H1 (cell line): ENCODE measurements at regions not wholly inside any gene's neighbourhood (a gene's known extent, or its start where the extent isn't known, plus 50 kb on each side); places are given as distances from the start of the nearest gene placed in this dataset.

ENCODE experiments used
- CTCF ChIA-PET: fragments of 300-600 bp; sonication (Branson Sonifier 250); formaldehyde crosslinking; loops from one replicate; lab custom pipeline; 2021; ENCODE audit not compliant: partially characterized antibody; lab: Charles Lee
- POLR2A ChIA-PET: fragments of 300-600 bp; sonication (Branson Sonifier 250); formaldehyde crosslinking; loops from one replicate; lab custom pipeline; 2021; ENCODE audit warnings: inconsistent platforms; ENCODE audit not compliant: partially characterized antibody; lab: Charles Lee
- DNase-seq, 2 experiments: peaks; one replicate each; pipeline versions ENCODE4 v3.0.0 to v3.0.0-alpha.2; 2010 to 2022; ENCODE audit warnings: low spot score in 2 of 2, low read depth in 1 of 2, mixed read lengths in 1 of 2
- FAIRE-seq: peaks from 2 replicates; lab custom pipeline; 2011; peaks lifted over from hg19 to GRCh38; lab: Jason Lieb, UNC
- H2AFZ ChIP-seq: 2 replicates; pipeline ENCODE4 v1.8.1; 2012; ENCODE audit warnings: low read length, inconsistent platforms
- H2AK5ac ChIP-seq: 2 replicates; pipeline ENCODE4 v1.6.1; 2013; ENCODE audit warnings: low read depth, low read length
- H2BK120ac ChIP-seq: replicated peaks from 2 replicates; pipeline ENCODE3; 2013; ENCODE audit warnings: low read depth, low read length, inconsistent platforms
- H2BK12ac ChIP-seq: 2 replicates; pipeline ENCODE4 v1.6.1; 2013; ENCODE audit warnings: low read depth, low read length
- H2BK15ac ChIP-seq: 2 replicates; pipeline ENCODE4 v1.6.1; 2013; ENCODE audit warnings: low read length
- H2BK20ac ChIP-seq: 2 replicates; pipeline ENCODE4 v1.6.1; 2013; ENCODE audit warnings: low read length
- H2BK5ac ChIP-seq: 2 replicates; pipeline ENCODE4 v1.6.1; 2013; ENCODE audit warnings: low read depth, low read length
- H3K14ac ChIP-seq: 2 replicates; pipeline ENCODE4 v1.6.1; 2013; ENCODE audit warnings: inconsistent platforms; ENCODE audit not compliant: insufficient read length
- H3K18ac ChIP-seq: 2 replicates; pipeline ENCODE4 v1.6.1; 2013; ENCODE audit warnings: low read length; ENCODE audit errors: extremely low read depth
- H3K23ac ChIP-seq: 2 replicates; pipeline ENCODE4 v1.6.1; 2013; ENCODE audit warnings: inconsistent platforms; ENCODE audit not compliant: insufficient read length
- H3K23me2 ChIP-seq: 2 replicates; pipeline ENCODE4 v1.6.1; 2013; ENCODE audit warnings: low read depth, low read length
- H3K27ac ChIP-seq: 2 replicates; pipeline ENCODE4 v1.6.1; 2011; ENCODE audit warnings: low read depth, low read length, inconsistent platforms
- H3K27me3 ChIP-seq, 4 experiments: replicated peaks in 1 of 4; 1 replicate in 1 of 4; 2 replicates in 3 of 4; pipeline versions ENCODE4 v1.6.1 to v1.8.1; 2011 to 2013; ENCODE audit warnings: low read length in 3 of 4, mild to moderate bottlenecking in 3 of 4, inconsistent platforms in 2 of 4, mixed read lengths in 2 of 4, moderate library complexity in 1 of 4; ENCODE audit not compliant: control insufficient read depth in 3 of 4, insufficient read depth in 3 of 4; ENCODE audit errors: extremely low read depth in 1 of 4
- H3K36me3 ChIP-seq, 4 experiments: 2 replicates each; pipeline versions ENCODE4 v1.6.1 to v1.8.1; 2011 to 2013; ENCODE audit warnings: mild to moderate bottlenecking in 4 of 4, low read length in 3 of 4, moderate library complexity in 2 of 4, control low read depth in 1 of 4, inconsistent platforms in 1 of 4; ENCODE audit not compliant: insufficient read depth in 4 of 4, control insufficient read depth in 2 of 4
- H3K4ac ChIP-seq: replicated peaks from 2 replicates; pipeline ENCODE3; 2013; ENCODE audit warnings: low read length, low read depth, mixed read lengths, inconsistent platforms; ENCODE audit not compliant: insufficient read length
- H3K4me1 ChIP-seq, 4 experiments: replicated peaks in 1 of 4; 1 replicate in 1 of 4; 2 replicates in 3 of 4; pipeline versions ENCODE4 v1.6.1 to v1.8.1; 2011 to 2013; ENCODE audit warnings: low read length in 3 of 4, inconsistent platforms in 2 of 4, mixed read lengths in 1 of 4; ENCODE audit not compliant: insufficient read depth in 4 of 4, control insufficient read depth in 3 of 4
- H3K4me2 ChIP-seq, 2 experiments: 2 replicates each; pipeline versions ENCODE4 v1.6.1 to v1.8.1; 2011 to 2013; ENCODE audit warnings: low read depth in 2 of 2, low read length in 2 of 2, control low read depth in 1 of 2, inconsistent platforms in 1 of 2, mild to moderate bottlenecking in 1 of 2; ENCODE audit not compliant: insufficient read depth in 1 of 2
- H3K4me3 ChIP-seq, 4 experiments: fragments of 200-600, 300-600 bp in 1 of 4; sonication (generic), shearing (Covaris generic), sonication (Bioruptor Twin) in 1 of 4; 2 replicates each; pipeline versions ENCODE4 v1.5.1 to v1.8.1; 2011 to 2016; ENCODE audit warnings: low read length in 4 of 4, low read depth in 3 of 4, control low read depth in 2 of 4, inconsistent platforms in 2 of 4, mild to moderate bottlenecking in 2 of 4, mixed read lengths in 1 of 4, moderate library complexity in 1 of 4; ENCODE audit not compliant: insufficient read depth in 2 of 4; ENCODE audit errors: extremely low read depth in 1 of 4
- H3K56ac ChIP-seq: replicated peaks from 2 replicates; pipeline ENCODE3; 2013; ENCODE audit warnings: low read depth, mild to moderate bottlenecking, mixed read lengths, low read length, inconsistent platforms; ENCODE audit not compliant: insufficient read length
- H3K79me1 ChIP-seq: 2 replicates; pipeline ENCODE4 v1.6.1; 2013; ENCODE audit warnings: low read depth, low read length, control low read depth
- H3K79me2 ChIP-seq, 2 experiments: 2 replicates each; pipeline versions ENCODE4 v1.6.1 to v1.8.1; 2012 to 2013; ENCODE audit warnings: low read length in 2 of 2, mild to moderate bottlenecking in 2 of 2, inconsistent platforms in 1 of 2; ENCODE audit not compliant: insufficient read depth in 2 of 2, control insufficient read depth in 1 of 2
- H3K9ac ChIP-seq, 4 experiments: replicated peaks in 1 of 4; 1 replicate in 1 of 4; 2 replicates in 3 of 4; pipeline versions ENCODE4 v1.6.1 to v1.8.1; 2011 to 2013; ENCODE audit warnings: low read depth in 3 of 4, low read length in 3 of 4, control low read depth in 2 of 4, mild to moderate bottlenecking in 2 of 4, moderate library complexity in 2 of 4, inconsistent platforms in 1 of 4; ENCODE audit errors: extremely low read depth in 1 of 4
- H3K9me3 ChIP-seq, 2 experiments: 2 replicates each; pipeline versions ENCODE4 v1.6.1 to v1.8.1; 2012 to 2013; ENCODE audit warnings: mild to moderate bottlenecking in 2 of 2, moderate library complexity in 2 of 2, control low read depth in 1 of 2, inconsistent platforms in 1 of 2, low read depth in 1 of 2, low read length in 1 of 2, mixed read lengths in 1 of 2; ENCODE audit not compliant: insufficient read depth in 2 of 2
- H4K20me1 ChIP-seq, 2 experiments: replicated peaks in 1 of 2; 2 replicates each; pipeline versions ENCODE3 to v1.8.1; 2011 to 2013; ENCODE audit warnings: inconsistent platforms in 2 of 2, low read length in 2 of 2, mild to moderate bottlenecking in 1 of 2; ENCODE audit not compliant: insufficient read depth in 2 of 2, control insufficient read depth in 1 of 2
- H4K5ac ChIP-seq: 2 replicates; pipeline ENCODE4 v1.6.1; 2013; ENCODE audit warnings: low read length, low read depth, mixed read lengths, inconsistent platforms; ENCODE audit not compliant: insufficient read length
- H4K8ac ChIP-seq: 2 replicates; pipeline ENCODE4 v1.8.0; 2013; ENCODE audit warnings: mild to moderate bottlenecking, moderate library complexity, low read length, inconsistent platforms; ENCODE audit not compliant: insufficient read depth; ENCODE audit errors: extremely low read depth
- H4K91ac ChIP-seq: replicated peaks from 2 replicates; pipeline ENCODE3; 2013; ENCODE audit warnings: low read length, mixed read lengths, inconsistent platforms; ENCODE audit not compliant: insufficient read length
- ATF3 ChIP-seq: IDR thresholded peaks from 2 replicates; pipeline ENCODE4 v1.6.1; 2011; ENCODE audit warnings: low read depth, mild to moderate bottlenecking, low read length; ENCODE audit not compliant: insufficient read depth
- BRCA1 ChIP-seq: IDR thresholded peaks from 2 replicates; pipeline ENCODE4 v1.6.1; 2012; ENCODE audit warnings: low read depth, low read length, improper control_type of control experiment
- CTBP2 ChIP-seq: IDR thresholded peaks from 2 replicates; pipeline ENCODE4 v1.7.0; 2011; ENCODE audit warnings: borderline replicate concordance, mild to moderate bottlenecking, moderate library complexity, mixed read lengths, low read length; ENCODE audit not compliant: insufficient read depth, insufficient read length
- EP300 ChIP-seq, 2 experiments: IDR thresholded peaks; 1 replicate in 1 of 2; 2 replicates in 1 of 2; pipeline ENCODE4 v1.6.1; 2011 to 2012; ENCODE audit warnings: low read depth in 2 of 2, low read length in 2 of 2, mild to moderate bottlenecking in 2 of 2, borderline replicate concordance in 1 of 2, inconsistent platforms in 1 of 2, moderate library complexity in 1 of 2
- SP2 ChIP-seq: IDR thresholded peaks from 2 replicates; pipeline ENCODE4 v1.6.1; 2012; ENCODE audit warnings: mild to moderate bottlenecking, low read length, inconsistent platforms
- SP4 ChIP-seq: IDR thresholded peaks from 2 replicates; pipeline ENCODE4 v1.6.1; 2012; ENCODE audit warnings: low read length, inconsistent platforms
- SUZ12 ChIP-seq: fragments of 200-600 bp; sonication (generic); IDR thresholded peaks from 2 replicates; pipeline ENCODE4 v1.6.1; 2012; ENCODE audit warnings: mild to moderate bottlenecking, inconsistent platforms, low read length, moderate library complexity, mixed read lengths
- USF2 ChIP-seq: IDR thresholded peaks from 2 replicates; pipeline ENCODE4 v1.6.1; 2011; ENCODE audit warnings: low read length, improper control_type of control experiment
- YY1 ChIP-seq: IDR thresholded peaks from 2 replicates; pipeline ENCODE4 v1.6.1; 2011; ENCODE audit warnings: low read depth, mild to moderate bottlenecking, low read length
- ZNF274 ChIP-seq: IDR thresholded peaks from 2 replicates; pipeline ENCODE4 v1.7.0; 2012; ENCODE audit warnings: low read length, borderline replicate concordance; ENCODE audit errors: extremely low read depth
- WGBS, 2 experiments: shearing (Covaris generic) in 1 of 2; methylation state at CpG; one replicate each; pipeline versions ENCODE4 v1.1.6 to v1.1.7; 2013 to 2015; ENCODE audit warnings: low lambda C conversion rate in 2 of 2, mixed read lengths in 2 of 2, inconsistent platforms in 1 of 2, low coverage in 1 of 2, missing lambda C conversion rate in 1 of 2; ENCODE audit not compliant: insufficient replicate concordance in 2 of 2, insufficient coverage in 1 of 2, insufficient read length in 1 of 2; ENCODE audit errors: extremely low coverage in 1 of 2, missing lambda C conversion rate in 1 of 2; 5-methylcytosine and 5-hydroxymethylcytosine counted together

GRCh38 chr9:115275753-115276152 is 157.8 kb upstream of the TNC start:
- FAIRE-seq = no peak

More at GRCh38 chr9:115275753-115276152, 157.8 kb upstream of the TNC start:
- Histone ChIP-seq H4K8ac (no peak overlapping the region), H3K9me3 (no peaks in the 10 kb centered on the region), H3K14ac (no peak overlapping the region), H2BK15ac (no peak overlapping the region), H3K4me3 (no peak overlapping the region), H3K18ac (no peak overlapping the region), H2BK120ac (no peak overlapping the region), H3K27me3 (no peaks in the 10 kb centered on the region), H3K4me2 (no peak overlapping the region), H3K4ac (no peak overlapping the region), H3K36me3 (no peaks in the 10 kb centered on the region), H3K4me1 (no peaks in the 10 kb centered on the region), H3K27ac (no peak overlapping the region), H2AK5ac (no peak overlapping the region), H4K20me1 (no peaks in the 10 kb centered on the region), H2BK12ac (no peak overlapping the region), H3K23me2 (no peaks in the 10 kb centered on the region), H2AFZ (no peak overlapping the region), H3K79me1 (no peaks in the 10 kb centered on the region), H4K5ac (no peak overlapping the region), H3K56ac (no peak overlapping the region), H4K91ac (no peak overlapping the region), H2BK5ac (no peak overlapping the region), H3K79me2 (no peaks in the 10 kb centered on the region), H3K23ac (no peak overlapping the region), H3K9ac (no peak overlapping the region), H2BK20ac (no peak overlapping the region)
- 84% methylated on average over 5 of the region's 5 CpGs; no CpG with 5 or more reads in 1 of the 2 experiments for WGBS, 2 experiments
- ChIA-PET CTCF (interaction anchor here (0.6 kb wide), 1 partner anchor 174 kb away, joined by 3 read pairs; no protein-coding TSS in a partner anchor), POLR2A (interaction anchor here (1.1 kb wide), 1 partner anchor 27 kb away, joined by 3 read pairs; no protein-coding TSS in a partner anchor)
- no peak for TF ChIP-seq EP300 (IDR thresholded peaks at IDR 0.05; ENCODE audit: borderline replicate concordance in 1 of 2, low read depth in 2 of 2, low read length in 2 of 2)
- TF ChIP-seq SP2 = no peak
- TF ChIP-seq CTBP2 = no peak
- TF ChIP-seq YY1 = no peak
- TF ChIP-seq ZNF274 = no peak
- TF ChIP-seq USF2 = no peak
- no peak for TF ChIP-seq SUZ12
- no peak for TF ChIP-seq ATF3
- TF ChIP-seq BRCA1 = no peak
- TF ChIP-seq SP4 = no peak
- no peak for DNase-seq
